COLO829 (cell line): ENCODE measurements at regions not wholly inside any gene's neighbourhood (a gene's known extent, or its start where the extent isn't known, plus 50 kb on each side); places are given as distances from the start of the nearest gene placed in this dataset.
"Not testable (repeated sequence)": the region's sequence is repeated elsewhere in the genome, so short reads cannot be mapped to it uniquely, and the experiment has no call there.

ENCODE experiments used
- DNase-seq: peaks from one replicate; pipeline ENCODE4 v3.0.0; 2012; ENCODE audit warnings: low spot score

GRCh38 chr22:11017108-11017507, 4510.9 kb upstream of the OR11H1 start:
- DNase-seq, result not testable (repeated sequence)

DNA sequence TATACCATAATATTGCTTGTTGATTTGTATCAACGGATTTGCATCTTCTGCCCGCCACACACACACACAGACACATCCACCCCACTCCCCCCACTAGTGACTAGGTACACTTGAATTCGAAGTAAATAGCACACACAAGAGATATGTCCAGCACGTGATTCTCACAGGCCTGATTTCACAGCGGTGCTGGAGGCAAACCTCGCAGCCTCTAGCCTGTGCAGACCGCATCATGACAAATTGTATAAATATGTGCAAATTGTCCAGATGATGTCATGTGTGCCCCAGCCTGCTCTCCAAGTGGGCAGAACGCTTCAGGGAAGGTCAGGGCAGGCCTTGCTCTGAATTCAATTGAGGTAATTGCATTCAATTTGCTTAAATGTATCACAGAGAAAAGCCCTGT, 4507.5 kb upstream of the OR11H1 start:
- not testable (repeated sequence) for DNase-seq

- not testable (repeated sequence) for DNase-seq
Measured at GRCh38 chr22:11026541-11026940, 4501.5 kb upstream of the OR11H1 start.

DNA sequence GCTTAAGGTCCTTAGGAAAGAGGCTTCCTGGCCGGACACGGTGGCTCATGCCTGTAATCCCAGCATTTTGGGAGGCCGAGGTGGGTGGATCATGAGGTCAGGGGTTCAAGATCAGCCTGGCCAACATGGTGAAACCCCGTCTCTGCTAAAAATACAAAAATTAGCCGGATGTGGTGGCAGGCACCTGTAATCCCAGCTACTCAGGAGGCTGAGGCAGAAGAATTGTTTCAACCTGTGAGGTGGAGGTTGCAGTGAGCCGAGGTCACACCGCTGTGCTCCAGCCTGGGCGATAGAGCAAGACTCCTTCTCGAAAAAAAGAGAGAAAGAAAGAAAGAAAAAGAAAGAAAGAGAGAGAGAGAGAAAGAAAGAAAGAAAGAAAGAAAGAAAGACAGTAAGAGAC, 4500.9 kb upstream of the OR11H1 start:
- DNase-seq, result not testable (repeated sequence)

- not testable (repeated sequence) for DNase-seq
Measured at GRCh38 chr22:11027532-11027931, 4500.5 kb upstream of the OR11H1 start.

- not testable (repeated sequence) for DNase-seq
Measured at GRCh38 chr22:11028180-11028579, 4499.8 kb upstream of the OR11H1 start.

DNA sequence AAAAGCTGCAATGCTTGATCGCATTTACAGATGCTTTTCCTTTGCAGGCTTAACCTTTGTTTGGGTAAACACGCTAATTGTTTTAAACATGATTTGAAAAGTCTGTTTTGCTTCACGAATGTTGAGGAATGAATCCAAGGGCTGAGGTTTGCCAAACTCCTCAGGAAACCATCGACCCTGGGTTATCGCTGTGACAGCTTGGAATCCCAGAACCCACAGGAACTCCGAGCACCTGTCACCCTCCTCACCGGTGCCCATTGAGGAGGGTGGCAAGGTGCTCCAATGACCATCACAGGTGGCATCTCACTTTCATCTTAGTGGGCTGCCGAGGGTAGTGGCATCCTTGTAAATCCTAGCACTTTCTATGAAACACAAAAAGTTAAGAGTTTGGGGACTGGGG, 4498.5 kb upstream of the OR11H1 start:
- not testable (repeated sequence) for DNase-seq

DNA sequence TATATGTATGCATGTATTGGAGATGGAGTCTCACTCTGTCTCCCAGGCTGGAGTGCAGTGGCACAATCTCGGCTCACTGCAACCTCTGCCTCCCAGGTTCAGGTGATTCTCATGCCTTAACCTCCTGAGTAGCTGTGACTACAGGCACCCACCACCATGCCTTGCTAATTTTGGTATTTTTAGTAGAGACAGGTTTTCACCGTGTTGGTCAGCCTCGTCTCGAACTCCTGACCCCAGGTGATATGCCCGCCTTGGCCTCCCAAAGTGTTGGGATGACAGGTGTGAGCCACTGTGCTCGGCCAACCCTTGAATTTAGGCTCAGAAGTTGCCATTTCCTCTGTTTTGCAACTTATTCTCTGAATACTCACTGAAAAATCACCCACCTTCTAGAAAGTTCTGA, 4498.0 kb upstream of the OR11H1 start:
- not testable (repeated sequence) for DNase-seq

- DNase-seq, result not testable (repeated sequence)
Measured at GRCh38 chr22:11030571-11031410, 4497.2 kb upstream of the OR11H1 start.

DNA sequence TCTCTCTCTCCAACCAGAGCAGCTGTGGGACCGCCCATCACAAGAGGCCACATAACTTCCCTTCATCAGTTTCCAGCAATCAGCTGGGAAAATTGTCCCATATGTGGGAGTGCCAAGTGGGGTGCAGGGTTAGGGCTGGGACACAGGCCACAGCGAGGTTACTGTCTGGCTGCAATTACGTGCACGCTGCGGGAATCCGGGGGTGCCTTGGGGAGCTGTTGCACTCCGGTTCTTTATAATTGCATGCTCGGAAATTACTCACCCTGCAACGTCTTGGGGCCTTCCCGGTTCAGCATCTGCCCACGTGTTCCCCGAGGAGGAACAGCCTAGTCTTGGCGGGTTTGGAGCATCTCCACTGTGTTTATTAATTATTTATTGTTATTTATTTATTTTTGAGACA, 4495.9 kb upstream of the OR11H1 start:
- DNase-seq, result not testable (repeated sequence)

GRCh38 chr22:11034660-11034987, 4493.4 kb upstream of the OR11H1 start:
- DNase-seq, result not testable (repeated sequence)

DNA sequence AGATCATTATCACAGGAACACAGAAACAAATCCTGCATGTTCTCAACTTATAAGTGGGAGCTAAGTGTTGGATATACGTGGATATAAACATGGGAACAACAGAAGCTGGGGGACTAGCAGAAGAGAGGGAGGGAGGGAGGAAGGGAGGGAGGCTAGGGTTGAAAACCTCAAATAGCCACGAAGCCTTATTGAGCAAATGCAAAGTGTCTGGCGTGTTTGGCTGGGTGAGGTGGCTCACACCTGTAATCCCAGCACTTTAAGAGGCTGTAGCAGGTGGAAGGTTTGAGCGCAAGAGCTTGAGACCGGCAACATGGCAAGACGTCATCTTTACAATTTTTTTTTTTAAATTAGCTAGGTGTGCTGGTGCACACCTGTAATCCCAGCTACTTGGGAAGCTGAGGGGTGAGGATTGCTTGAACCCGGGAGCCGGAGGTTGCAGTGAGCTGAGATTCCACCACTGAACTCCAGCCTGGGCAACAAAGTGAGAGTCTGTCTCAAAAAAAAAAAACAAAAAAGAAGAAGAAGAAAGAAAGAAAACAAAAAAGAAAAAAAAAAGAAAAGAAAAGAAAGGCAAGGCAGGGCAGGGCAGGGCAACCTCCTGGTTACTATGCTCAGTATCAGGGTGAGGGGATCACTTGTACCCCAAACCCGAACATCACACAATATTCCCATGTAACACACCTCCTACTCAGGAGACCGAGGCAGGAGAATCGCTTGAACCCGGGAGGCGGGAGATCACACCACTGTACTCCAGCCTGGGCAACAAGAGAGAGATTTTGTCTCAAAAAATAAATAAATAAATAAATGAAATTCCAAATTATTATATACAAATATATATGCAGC, 4492.7 kb upstream of the OR11H1 start:
- not testable (repeated sequence) for DNase-seq

DNA sequence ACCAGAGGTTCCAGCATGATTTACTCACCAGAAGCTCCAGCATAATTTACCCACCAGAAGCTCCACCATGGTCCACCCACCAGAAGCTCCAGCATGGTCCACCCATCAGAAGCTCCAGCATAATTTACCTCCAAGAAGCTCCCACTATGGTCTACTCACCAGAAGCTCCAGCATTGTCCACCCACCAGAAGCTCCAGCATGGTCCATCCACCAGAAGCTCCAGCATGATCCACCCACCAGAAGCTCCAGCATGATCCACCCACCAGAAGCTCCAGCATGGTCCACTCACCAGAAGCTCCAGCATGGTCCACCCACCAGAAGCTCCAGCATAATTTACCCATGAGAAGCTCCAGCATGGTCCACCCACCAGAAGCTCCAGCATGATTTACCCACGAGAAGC, 4490.7 kb upstream of the OR11H1 start:
- DNase-seq, result not testable (repeated sequence)

- not testable (repeated sequence) for DNase-seq
Measured at GRCh38 chr22:11037814-11038213, 4490.2 kb upstream of the OR11H1 start.

- DNase-seq, result not testable (repeated sequence)
Measured at GRCh38 chr22:11038786-11039185, 4489.2 kb upstream of the OR11H1 start.

DNA sequence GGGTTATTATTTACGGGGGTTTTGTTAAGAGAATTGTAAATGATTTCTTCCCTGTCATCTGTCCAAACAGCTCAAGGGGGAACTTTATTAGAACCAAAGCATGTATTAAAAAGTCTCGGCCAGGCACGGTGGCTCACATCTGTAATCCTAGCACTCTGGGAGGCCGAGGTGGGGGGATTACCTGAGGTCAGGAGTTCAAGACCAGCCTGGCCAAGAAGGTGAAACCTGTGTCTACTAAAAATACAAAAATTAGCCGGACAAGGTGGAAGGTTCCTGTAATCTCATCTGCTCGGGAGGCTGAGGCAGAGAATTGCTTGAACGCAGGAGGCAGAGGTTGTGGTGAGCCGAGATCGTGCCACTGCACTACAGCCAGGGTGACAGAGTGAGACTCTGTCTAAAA, 4486.6 kb upstream of the OR11H1 start:
- not testable (repeated sequence) for DNase-seq

DNA sequence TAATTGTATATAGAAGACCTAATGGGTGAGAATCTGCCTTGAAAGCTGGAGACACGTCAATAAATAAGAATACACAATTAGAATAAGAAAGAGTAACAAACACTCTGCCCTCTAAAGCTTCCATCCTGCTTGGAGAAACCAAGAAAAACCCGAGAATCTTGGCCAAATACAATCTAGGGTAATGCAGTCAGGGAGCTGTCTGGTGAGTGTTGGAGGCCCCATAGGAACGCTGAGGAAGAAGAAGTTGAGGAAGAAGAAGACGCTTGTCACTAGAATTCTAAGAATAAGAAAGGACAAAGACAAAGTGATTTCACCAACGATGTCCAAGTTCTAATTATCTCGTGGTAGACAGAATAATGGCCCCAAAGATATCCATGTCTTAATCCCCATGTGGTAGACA, 4485.9 kb upstream of the OR11H1 start:
- no peak for DNase-seq

- not testable (repeated sequence) for DNase-seq
Measured at GRCh38 chr22:11043289-11043688, 4484.7 kb upstream of the OR11H1 start.

DNA sequence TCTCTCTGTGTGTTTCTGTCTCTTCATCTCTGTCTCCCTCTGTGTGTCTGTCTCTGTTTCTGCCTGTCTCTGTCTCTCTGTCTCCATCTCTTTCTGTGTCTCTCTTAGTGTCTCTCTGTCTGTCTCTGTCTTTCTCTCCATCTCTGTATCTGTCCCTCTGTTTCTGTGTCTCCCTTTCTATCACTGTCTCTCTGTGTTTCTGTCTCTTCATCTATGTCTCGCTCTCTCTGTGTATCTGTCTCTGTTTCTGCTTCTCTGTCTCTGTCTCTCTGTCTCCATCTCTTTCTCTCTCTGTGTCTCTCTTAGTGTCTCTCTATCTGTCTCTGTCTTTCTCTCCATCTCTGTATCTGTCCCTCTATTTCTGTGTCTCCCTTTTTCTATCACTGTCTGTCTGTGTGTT, 4479.1 kb upstream of the OR11H1 start:
- DNase-seq, result not testable (repeated sequence)

- DNase-seq, result not testable (repeated sequence)
Measured at GRCh38 chr22:11050226-11050625, 4477.8 kb upstream of the OR11H1 start.

GRCh38 chr22:11051401-11052112, 4476.4 kb upstream of the OR11H1 start:
- DNase-seq, result not testable (repeated sequence)
